GM12892 (cell line): ENCODE measurements at regions not wholly inside any gene's neighbourhood (a gene's known extent, or its start where the extent isn't known, plus 50 kb on each side); places are given as distances from the start of the nearest gene placed in this dataset.

Source experiments
- POLR2A ChIP-seq: IDR thresholded peaks from 2 replicates; pipeline ENCODE4 v1.6.1; 2011; ENCODE audit warnings: low read depth, low read length, control low read depth
- POLR2AphosphoS5 ChIP-seq: IDR thresholded peaks from 2 replicates; pipeline ENCODE4 v1.6.1; 2011; ENCODE audit warnings: low read depth, low read length, control low read depth
- TAF1 ChIP-seq: IDR thresholded peaks from 2 replicates; pipeline ENCODE4 v1.6.1; 2011; ENCODE audit warnings: low read depth, mild to moderate bottlenecking, control low read depth, low read length, borderline replicate concordance

DNA sequence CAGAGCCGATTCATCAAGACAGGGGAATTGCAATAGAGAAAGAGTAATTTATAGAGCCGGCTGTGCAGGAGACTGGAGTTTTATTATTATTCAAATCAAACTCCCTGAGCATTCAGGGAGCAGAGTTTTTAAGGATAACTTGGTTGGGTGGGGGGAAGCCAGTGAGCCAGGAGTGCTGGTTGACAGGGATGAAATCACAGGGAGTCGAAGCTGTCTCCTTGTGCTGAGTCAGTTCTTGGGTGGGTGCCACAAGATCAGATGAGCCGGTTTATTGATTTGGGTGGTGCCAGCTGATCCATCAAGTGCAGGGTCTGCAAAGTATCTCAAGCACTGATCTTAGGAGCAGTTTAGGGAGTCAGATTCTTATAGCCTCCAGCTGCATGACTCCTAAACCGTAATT is 95.4 kb upstream of the CCDC80 start:
- TF ChIP-seq POLR2A = no peak
- no peak for TF ChIP-seq POLR2AphosphoS5
- TF ChIP-seq TAF1 = no peak
